Prostate gland (tissue), 2 donors: ENCODE measurements at regions not wholly inside any gene's neighbourhood (a gene's known extent, or its start where the extent isn't known, plus 50 kb on each side); places are given as distances from the start of the nearest gene placed in this dataset.
"Not testable (repeated sequence)": the region's sequence is repeated elsewhere in the genome, so short reads cannot be mapped to it uniquely, and the experiment has no call there.

Source experiments
- POLR2AphosphoS5 ChIP-seq: sonication (generic); formaldehyde crosslinking; IDR thresholded peaks from one replicate; pipeline ENCODE4 v1.6.1; 2017; ENCODE audit warnings: antibody characterized with exemption
- TF ChIP-seq, protein P1 (sequence below), 4 experiments: fragments of 200-600 bp in 2 of 4; fragments of 450-650 bp in 2 of 4; sonication (generic) in 2 of 4; IDR thresholded peaks; 1 replicate in 3 of 4; 2 replicates in 1 of 4; pipeline ENCODE4 v1.5.1; 2016 to 2019; ENCODE audit warnings: antibody characterized with exemption in 4 of 4, mild to moderate bottlenecking in 2 of 4, moderate library complexity in 2 of 4

DNA sequence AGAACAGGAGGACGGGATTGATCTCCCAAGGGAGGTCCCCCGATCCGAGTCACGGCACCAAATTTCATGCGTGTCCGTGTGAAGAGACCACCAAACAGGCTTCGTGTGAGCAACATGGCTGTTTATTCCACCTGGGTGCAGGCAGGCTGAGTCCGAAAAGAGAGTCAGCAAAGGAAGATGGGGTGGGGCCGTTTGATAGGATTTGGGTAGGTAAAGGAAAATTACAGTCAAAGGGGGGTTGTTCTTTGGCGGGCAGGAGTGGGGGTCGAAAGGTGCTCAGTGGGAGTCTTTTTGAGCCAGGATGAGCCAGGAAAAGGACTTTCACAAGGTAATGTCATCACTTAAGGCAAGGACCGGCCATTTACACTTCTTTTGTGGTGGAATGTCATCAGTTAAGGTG lies 763.6 kb upstream of the CTNND2 start:
- TF ChIP-seq, protein P1, sequence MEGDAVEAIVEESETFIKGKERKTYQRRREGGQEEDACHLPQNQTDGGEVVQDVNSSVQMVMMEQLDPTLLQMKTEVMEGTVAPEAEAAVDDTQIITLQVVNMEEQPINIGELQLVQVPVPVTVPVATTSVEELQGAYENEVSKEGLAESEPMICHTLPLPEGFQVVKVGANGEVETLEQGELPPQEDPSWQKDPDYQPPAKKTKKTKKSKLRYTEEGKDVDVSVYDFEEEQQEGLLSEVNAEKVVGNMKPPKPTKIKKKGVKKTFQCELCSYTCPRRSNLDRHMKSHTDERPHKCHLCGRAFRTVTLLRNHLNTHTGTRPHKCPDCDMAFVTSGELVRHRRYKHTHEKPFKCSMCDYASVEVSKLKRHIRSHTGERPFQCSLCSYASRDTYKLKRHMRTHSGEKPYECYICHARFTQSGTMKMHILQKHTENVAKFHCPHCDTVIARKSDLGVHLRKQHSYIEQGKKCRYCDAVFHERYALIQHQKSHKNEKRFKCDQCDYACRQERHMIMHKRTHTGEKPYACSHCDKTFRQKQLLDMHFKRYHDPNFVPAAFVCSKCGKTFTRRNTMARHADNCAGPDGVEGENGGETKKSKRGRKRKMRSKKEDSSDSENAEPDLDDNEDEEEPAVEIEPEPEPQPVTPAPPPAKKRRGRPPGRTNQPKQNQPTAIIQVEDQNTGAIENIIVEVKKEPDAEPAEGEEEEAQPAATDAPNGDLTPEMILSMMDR (IDR thresholded peaks at IDR 0.05): not testable (repeated sequence)
- TF ChIP-seq POLR2AphosphoS5: not testable (repeated sequence)
